Superior temporal gyrus (tissue), 1 donor: ENCODE measurements at regions not wholly inside any gene's neighbourhood (a gene's known extent, or its start where the extent isn't known, plus 50 kb on each side); places are given as distances from the start of the nearest gene placed in this dataset.

Experiments
- DNase-seq: peaks from one replicate; pipeline ENCODE4 v3.0.0-alpha.2; 2016; ENCODE audit errors: extremely low spot score

- no peak for DNase-seq
Observed at GRCh38 chr6:104214901-104215300, 644.8 kb downstream of the HACE1 start.

DNA sequence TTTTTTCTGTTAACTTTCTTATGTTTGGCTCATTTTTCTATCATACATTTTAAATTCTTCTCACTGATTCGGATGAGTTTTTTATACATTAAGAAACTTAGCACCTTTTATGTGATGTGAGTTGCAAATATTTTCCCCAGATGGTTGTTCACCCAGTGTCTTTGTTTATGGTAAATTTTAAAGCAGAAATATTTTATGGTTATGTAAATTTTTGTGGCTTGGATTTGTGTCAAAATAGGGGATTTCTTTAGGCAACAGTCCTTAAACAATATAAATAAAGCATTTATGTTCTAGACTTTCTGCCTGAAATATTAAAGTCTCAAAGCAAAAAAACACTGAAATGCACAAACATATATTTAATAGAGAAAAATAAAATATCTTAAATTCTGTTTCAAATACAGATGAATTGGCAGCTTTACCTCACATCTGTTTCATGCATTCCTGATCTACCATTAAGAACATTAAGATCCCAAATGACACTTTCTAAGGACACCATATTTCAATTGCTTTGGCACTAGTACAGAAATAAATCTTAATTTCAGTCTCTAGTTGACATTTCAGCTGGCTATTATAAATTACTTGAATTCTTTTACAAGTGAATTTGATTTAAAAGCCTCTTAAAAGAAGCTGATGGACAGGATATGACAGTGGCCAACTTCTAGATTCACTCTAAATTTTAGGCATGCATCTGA is 646.6 kb downstream of the HACE1 start:
- DNase-seq, result no peak

- no peak for DNase-seq
Observed at GRCh38 chr6:104207635-104208034, 652.1 kb downstream of the HACE1 start.

DNA sequence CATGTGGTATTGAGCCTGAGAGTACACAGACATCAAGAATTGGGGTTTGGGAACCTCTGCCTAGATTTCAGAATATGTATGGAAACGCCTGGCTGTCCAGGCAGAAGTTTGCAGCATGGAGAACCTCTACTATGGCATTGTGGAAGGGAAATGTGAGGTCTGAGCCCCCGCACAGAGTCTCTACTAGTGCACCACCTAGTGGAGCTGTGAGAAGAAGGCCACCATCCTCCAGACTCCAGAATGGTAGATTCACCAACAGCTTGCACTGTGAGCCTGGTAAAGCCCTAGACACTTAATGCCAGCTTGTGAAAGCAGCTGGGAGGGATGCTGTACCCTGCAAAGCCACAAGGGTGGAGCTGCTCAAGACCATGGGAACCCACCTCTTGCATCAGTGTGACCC is 658.2 kb downstream of the HACE1 start:
- DNase-seq, result no peak

GRCh38 chr6:104187616-104188015 is 672.1 kb downstream of the HACE1 start:
- DNase-seq, result no peak

DNA sequence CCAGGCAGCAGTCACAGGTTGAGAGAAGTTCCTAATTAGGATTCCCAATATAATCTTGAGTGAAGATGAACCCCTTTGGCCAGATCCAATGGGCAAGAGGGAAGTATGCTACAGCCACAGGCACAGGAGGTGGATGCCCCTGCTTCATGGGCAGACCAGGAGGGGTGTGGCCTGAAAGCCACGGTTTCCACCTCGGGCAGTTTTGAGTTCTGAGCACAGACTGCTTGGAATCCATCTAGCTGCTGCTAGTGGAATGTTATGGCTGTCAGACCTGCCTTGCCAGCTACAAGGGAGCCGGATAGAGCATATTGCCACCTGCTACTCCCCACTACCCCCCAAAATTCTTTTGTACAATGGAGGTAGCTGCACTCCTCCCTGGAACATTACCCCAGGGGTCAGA is 672.9 kb downstream of the HACE1 start:
- no peak for DNase-seq

GRCh38 chr6:104183816-104184435 is 675.8 kb downstream of the HACE1 start:
- no peak for DNase-seq

- DNase-seq, result no peak
Observed at GRCh38 chr6:104182811-104183210, 676.9 kb downstream of the HACE1 start.

GRCh38 chr6:104173668-104174067 is 686.1 kb downstream of the HACE1 start:
- DNase-seq, result no peak

- DNase-seq, result no peak
Observed at GRCh38 chr6:104170401-104170800, 689.3 kb downstream of the HACE1 start.

- no peak for DNase-seq
Observed at GRCh38 chr6:104166055-104166668, 693.6 kb downstream of the HACE1 start.

DNA sequence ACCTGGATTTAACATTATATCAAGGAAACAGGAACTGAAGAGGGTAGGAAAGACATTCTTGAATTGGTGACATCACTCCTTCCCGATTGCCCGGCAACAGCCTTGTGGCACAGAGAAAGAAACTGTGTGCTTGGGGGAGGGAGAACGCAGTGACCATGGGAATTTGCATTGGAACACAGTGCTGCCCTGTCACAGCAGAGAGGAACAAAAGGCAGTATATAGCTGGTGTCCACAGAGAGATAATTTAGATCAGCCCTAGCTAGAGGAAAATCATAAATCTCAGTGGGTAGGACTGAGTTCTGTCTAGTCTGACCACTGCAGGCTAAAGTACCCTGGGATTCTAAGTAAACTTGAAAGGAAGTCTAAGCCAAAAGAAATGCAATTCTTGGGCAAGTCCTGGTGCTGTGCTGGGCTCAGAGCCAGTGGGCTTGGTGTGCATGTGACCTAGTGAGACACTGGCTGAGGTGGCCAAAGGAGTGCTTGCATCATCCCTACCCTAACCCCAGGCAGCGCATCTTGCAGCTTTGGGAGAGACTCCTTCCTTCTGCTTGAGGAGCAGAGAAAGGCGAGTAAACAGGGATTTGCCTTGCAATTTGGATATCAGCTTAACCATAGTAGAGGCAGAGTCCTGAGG is 697.6 kb downstream of the HACE1 start:
- DNase-seq, result no peak

- no peak for DNase-seq
Observed at GRCh38 chr6:104159045-104159618, 700.6 kb downstream of the HACE1 start.

- no peak for DNase-seq
Observed at GRCh38 chr6:104143757-104144156, 716.0 kb downstream of the HACE1 start.

- DNase-seq, result no peak
Observed at GRCh38 chr6:104134876-104135275, 724.8 kb downstream of the HACE1 start.

- no peak for DNase-seq
Observed at GRCh38 chr6:104130343-104130742, 729.4 kb downstream of the HACE1 start.

GRCh38 chr6:104126315-104127005 is 733.3 kb downstream of the HACE1 start:
- no peak for DNase-seq

DNA sequence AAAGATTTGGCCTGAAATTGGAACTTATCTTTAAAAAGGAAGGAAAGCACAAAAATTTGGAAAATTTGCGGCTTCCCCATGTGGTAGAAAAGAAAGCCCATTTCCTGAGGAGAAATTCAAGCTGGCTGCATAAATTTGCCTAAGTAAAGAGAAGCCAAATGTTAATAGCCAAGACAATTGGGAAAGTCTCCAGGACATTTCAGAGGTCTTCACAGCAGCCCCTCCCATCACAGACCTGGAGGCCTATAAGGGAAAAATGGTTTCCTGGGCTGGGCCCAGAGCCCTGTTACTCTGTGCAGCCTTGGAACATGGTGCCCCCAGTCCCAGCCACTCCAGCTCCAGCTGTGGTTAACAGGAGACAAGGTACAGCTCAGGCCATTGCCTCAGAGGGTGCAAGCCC is 736.5 kb downstream of the HACE1 start:
- no peak for DNase-seq

GRCh38 chr6:104118274-104118673 is 741.4 kb downstream of the HACE1 start:
- DNase-seq, result no peak

- no peak for DNase-seq
Observed at GRCh38 chr6:104109806-104110205, 749.9 kb downstream of the HACE1 start.

- DNase-seq, result no peak
Observed at GRCh38 chr6:104108634-104109033, 751.1 kb downstream of the HACE1 start.
